ENCODE measurements at regions not wholly inside any gene's neighbourhood (a gene's known extent, or its start where the extent isn't known, plus 50 kb on each side); places are given as distances from the start of the nearest gene placed in this dataset.

DNA sequence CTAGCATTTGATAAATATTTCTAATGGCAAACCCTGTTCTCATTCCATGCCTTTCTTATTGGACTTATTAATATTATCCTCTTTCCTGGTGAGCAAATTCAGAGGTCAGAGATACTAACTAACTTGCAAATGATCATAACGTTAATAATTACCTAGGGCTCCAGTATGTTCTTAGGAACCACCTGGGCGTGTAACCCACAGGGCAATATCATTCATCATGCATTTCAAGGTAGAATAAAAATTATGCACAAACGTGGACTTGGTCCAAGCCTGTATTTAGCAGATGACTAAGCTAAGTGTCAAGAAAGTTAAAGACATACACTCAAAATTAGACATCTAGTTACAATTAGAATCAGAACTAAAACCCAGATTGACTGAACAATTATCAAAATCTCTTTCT, 850.1 kb downstream of the TRIML1 start:
- no peak overlapping the region for H3K4me3 ChIP-seq (IDR thresholded peaks at IDR 0.05; ENCODE audit: insufficient read depth, low read depth, low read length)
- no peaks in the 10 kb centered on the region for H3K27me3 ChIP-seq (ENCODE audit: insufficient read depth, low read depth)
- no peak overlapping the region for H3K27ac ChIP-seq
- TF ChIP-seq, protein P1, sequence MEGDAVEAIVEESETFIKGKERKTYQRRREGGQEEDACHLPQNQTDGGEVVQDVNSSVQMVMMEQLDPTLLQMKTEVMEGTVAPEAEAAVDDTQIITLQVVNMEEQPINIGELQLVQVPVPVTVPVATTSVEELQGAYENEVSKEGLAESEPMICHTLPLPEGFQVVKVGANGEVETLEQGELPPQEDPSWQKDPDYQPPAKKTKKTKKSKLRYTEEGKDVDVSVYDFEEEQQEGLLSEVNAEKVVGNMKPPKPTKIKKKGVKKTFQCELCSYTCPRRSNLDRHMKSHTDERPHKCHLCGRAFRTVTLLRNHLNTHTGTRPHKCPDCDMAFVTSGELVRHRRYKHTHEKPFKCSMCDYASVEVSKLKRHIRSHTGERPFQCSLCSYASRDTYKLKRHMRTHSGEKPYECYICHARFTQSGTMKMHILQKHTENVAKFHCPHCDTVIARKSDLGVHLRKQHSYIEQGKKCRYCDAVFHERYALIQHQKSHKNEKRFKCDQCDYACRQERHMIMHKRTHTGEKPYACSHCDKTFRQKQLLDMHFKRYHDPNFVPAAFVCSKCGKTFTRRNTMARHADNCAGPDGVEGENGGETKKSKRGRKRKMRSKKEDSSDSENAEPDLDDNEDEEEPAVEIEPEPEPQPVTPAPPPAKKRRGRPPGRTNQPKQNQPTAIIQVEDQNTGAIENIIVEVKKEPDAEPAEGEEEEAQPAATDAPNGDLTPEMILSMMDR (conservative IDR thresholded peaks at IDR 0.05; ENCODE audit: low read depth, low read length) = no peak
- peaks cover 100% of the 10 kb centered on the region for H3K4me1 ChIP-seq (ENCODE audit: low read depth, poor library complexity, severe bottlenecking)
- no peak overlapping the region for H3K9ac ChIP-seq
- no peaks in the 10 kb centered on the region for H3K36me3 ChIP-seq (ENCODE audit: insufficient read depth)
- no peak overlapping the region for H2AFZ ChIP-seq (ENCODE audit: low read depth)
- H3K79me2 ChIP-seq (ENCODE audit: insufficient read depth, low read depth) = no peaks in the 10 kb centered on the region
- H3K4me2 ChIP-seq = no peak overlapping the region
- no peaks in the 10 kb centered on the region for H4K20me1 ChIP-seq (ENCODE audit: insufficient read depth)

DNA sequence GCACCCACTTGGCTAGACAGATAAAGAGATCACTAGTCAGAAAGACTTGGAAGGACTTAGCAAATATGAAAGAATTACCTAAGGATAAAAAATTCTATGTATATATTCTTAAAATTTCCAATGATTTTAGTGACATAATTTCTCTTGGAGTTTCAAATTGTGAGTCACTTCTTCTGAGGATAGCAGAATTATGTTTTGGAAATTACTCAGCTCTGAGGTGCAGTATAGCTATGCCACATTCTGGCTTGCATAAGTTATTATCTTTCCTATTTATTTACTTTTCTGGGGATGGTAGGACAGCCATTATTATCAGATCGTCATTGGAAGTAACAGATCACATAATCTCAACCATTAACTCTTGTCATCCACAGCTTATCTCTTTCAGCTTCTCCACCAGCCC, 853.5 kb downstream of the TRIML1 start:
- Histone ChIP-seq H4K20me1 (ENCODE audit: insufficient read depth) (no peaks in the 10 kb centered on the region), H2AFZ (ENCODE audit: low read depth) (no peak overlapping the region), H3K36me3 (ENCODE audit: insufficient read depth) (no peaks in the 10 kb centered on the region), H3K4me3 (IDR thresholded peaks at IDR 0.05; ENCODE audit: insufficient read depth, low read depth, low read length) (no peak overlapping the region), H3K79me2 (ENCODE audit: insufficient read depth, low read depth) (no peaks in the 10 kb centered on the region), H3K27me3 (ENCODE audit: insufficient read depth, low read depth) (no peaks in the 10 kb centered on the region), H3K4me2 (peak overlapping the region; percentile 92; the same call in 1 of the 2 replicates), H3K27ac (peak overlapping the region; percentile 78), H3K9ac (no peak overlapping the region), H3K4me1 (ENCODE audit: low read depth, poor library complexity, severe bottlenecking) (peaks cover 84% of the 10 kb centered on the region)
- TF ChIP-seq, protein P1 (conservative IDR thresholded peaks at IDR 0.05; ENCODE audit: low read depth, low read length) = no peak

DNA sequence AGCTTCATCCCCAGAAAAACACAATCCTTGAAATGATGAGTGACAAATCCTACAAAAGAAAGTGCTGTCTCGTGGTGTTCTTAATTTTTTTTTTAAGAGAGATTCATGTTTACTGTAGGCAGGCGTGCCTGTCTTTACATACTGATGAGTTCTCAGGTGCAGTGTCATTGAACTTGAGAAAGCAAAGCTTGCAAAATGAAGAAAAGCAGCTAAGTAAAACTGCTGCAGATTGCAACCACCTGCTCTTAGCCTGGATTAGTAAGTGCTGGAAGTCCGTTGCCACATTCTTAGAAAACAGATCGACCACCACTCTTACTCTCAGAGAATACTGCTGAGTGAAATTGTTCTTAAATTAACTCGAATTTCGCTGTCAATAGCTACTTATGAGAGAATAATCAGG, 854.6 kb downstream of the TRIML1 start:
- peak overlapping the region; percentile 78 for H3K27ac ChIP-seq
- peak overlapping the region; percentile 92 for H3K4me2 ChIP-seq
- H2AFZ ChIP-seq (ENCODE audit: low read depth) = peak overlapping the region; percentile 24
- H3K4me3 ChIP-seq (IDR thresholded peaks at IDR 0.05; ENCODE audit: insufficient read depth, low read depth, low read length) = no peak overlapping the region
- peaks cover 74% of the 10 kb centered on the region for H3K4me1 ChIP-seq (ENCODE audit: low read depth, poor library complexity, severe bottlenecking)
- no peaks in the 10 kb centered on the region for H3K27me3 ChIP-seq (ENCODE audit: insufficient read depth, low read depth)
- H4K20me1 ChIP-seq (ENCODE audit: insufficient read depth) = no peaks in the 10 kb centered on the region
- H3K79me2 ChIP-seq (ENCODE audit: insufficient read depth, low read depth) = no peaks in the 10 kb centered on the region
- no peaks in the 10 kb centered on the region for H3K36me3 ChIP-seq (ENCODE audit: insufficient read depth)
- H3K9ac ChIP-seq = peak overlapping the region; percentile 22; the same call in 1 of the 2 replicates
- TF ChIP-seq, protein P1 (conservative IDR thresholded peaks at IDR 0.05; ENCODE audit: low read depth, low read length) = no peak

DNA sequence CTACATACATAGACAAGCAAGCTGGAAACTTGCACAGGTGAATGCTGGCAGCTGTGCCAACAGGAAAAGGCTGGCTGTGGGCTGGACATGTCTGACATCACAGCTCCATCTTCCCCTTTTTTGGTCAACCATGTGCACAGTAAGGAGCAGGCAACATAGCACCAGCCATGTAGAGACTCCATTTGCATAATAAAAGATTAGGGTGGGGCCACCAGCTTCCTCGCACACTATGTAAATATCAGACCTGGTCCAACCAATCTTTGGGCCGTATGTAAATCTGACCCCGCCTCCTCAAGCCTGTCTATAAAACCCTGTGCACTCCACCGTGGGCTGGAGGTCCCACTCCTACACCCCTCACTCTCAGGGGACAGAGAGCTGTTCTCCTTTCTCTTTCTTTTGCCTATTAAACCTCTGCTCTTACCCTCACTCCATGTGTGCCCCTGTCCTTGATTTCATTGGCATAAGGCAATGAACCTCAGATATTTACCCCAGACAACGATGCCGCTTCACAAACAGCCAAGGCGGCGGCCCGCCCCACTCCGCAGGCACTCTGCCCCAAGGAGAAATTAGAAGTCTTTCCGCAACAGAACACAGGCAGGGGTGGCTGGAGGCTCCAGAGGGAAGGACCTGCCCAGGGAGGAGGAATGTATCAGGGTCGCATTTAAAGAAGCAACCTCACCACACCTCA, 862.2 kb downstream of the TRIML1 start:
- no peak overlapping the region for H3K27ac ChIP-seq
- peaks cover 13% of the 10 kb centered on the region for H3K4me1 ChIP-seq (ENCODE audit: low read depth, poor library complexity, severe bottlenecking)
- no peak overlapping the region for H2AFZ ChIP-seq (ENCODE audit: low read depth)
- no peaks in the 10 kb centered on the region for H3K79me2 ChIP-seq (ENCODE audit: insufficient read depth, low read depth)
- H4K20me1 ChIP-seq (ENCODE audit: insufficient read depth) = no peaks in the 10 kb centered on the region
- no peak overlapping the region for H3K4me3 ChIP-seq (IDR thresholded peaks at IDR 0.05; ENCODE audit: insufficient read depth, low read depth, low read length)
- no peaks in the 10 kb centered on the region for H3K36me3 ChIP-seq (ENCODE audit: insufficient read depth)
- no peak overlapping the region for H3K9ac ChIP-seq
- no peak overlapping the region for H3K4me2 ChIP-seq
- no peaks in the 10 kb centered on the region for H3K27me3 ChIP-seq (ENCODE audit: insufficient read depth, low read depth)
- TF ChIP-seq, protein P1 (conservative IDR thresholded peaks at IDR 0.05; ENCODE audit: low read depth, low read length) = no peak
